Fibroblast of lung (primary cell): ENCODE measurements at regions not wholly inside any gene's neighbourhood (a gene's known extent, or its start where the extent isn't known, plus 50 kb on each side); places are given as distances from the start of the nearest gene placed in this dataset.
A peak's percentile ranks its signal among the peaks of the same experiment; 100 is the strongest.

Source experiments
- DNase-seq, 2 donors: peaks; one replicate each; pipeline versions ENCODE4 v3.0.0 to v3.0.0-alpha.2; 2010; ENCODE audit warnings: low read depth in 2 of 2
- H2AFZ ChIP-seq: 2 replicates; pipeline ENCODE4 v1.5.1; 2012; ENCODE audit warnings: low read length, control low read depth, inconsistent platforms
- H3K27ac ChIP-seq: 2 replicates; pipeline ENCODE4 v1.5.1; 2011; ENCODE audit warnings: low read length, control low read depth; ENCODE audit not compliant: insufficient read depth
- H3K27me3 ChIP-seq: 2 replicates; pipeline ENCODE4 v1.5.1; 2011; ENCODE audit warnings: mild to moderate bottlenecking, low read length; ENCODE audit not compliant: control insufficient read depth, insufficient read depth
- H3K36me3 ChIP-seq: 2 replicates; pipeline ENCODE4 v1.5.1; 2011; ENCODE audit warnings: low read length; ENCODE audit not compliant: control insufficient read depth, insufficient read depth
- H3K4me1 ChIP-seq: 2 replicates; pipeline ENCODE4 v1.5.1; 2011; ENCODE audit warnings: low read length; ENCODE audit not compliant: control insufficient read depth, insufficient read depth; ENCODE audit errors: extremely low read depth
- H3K4me2 ChIP-seq: 2 replicates; pipeline ENCODE4 v1.5.1; 2011; ENCODE audit warnings: low read length, control low read depth; ENCODE audit not compliant: insufficient read depth; ENCODE audit errors: extremely low read depth
- H3K4me3 ChIP-seq, 4 experiments: fragments of 200-600 bp in 1 of 4; sonication (generic) in 1 of 4; replicated peaks in 1 of 4; 2 replicates each; pipeline ENCODE4 v1.5.1; 2011 to 2016; ENCODE audit warnings: low read length in 4 of 4, low read depth in 3 of 4, mild to moderate bottlenecking in 3 of 4, control low read depth in 2 of 4, inconsistent platforms in 1 of 4, mixed read lengths in 1 of 4; ENCODE audit not compliant: insufficient read depth in 1 of 4; ENCODE audit errors: control extremely low read depth in 1 of 4
- H3K79me2 ChIP-seq: 2 replicates; pipeline ENCODE4 v1.5.1; 2012; ENCODE audit warnings: mild to moderate bottlenecking, low read length, inconsistent platforms; ENCODE audit not compliant: control insufficient read depth, insufficient read depth
- H3K9ac ChIP-seq: 2 replicates; pipeline ENCODE4 v1.5.1; 2011; ENCODE audit warnings: mild to moderate bottlenecking, low read length, control low read depth; ENCODE audit not compliant: insufficient read depth
- H3K9me3 ChIP-seq: 2 replicates; pipeline ENCODE4 v1.5.1; 2012; ENCODE audit warnings: low read depth, low read length; ENCODE audit not compliant: control insufficient read depth, insufficient read depth
- H4K20me1 ChIP-seq: 2 replicates; pipeline ENCODE4 v1.5.1; 2011; ENCODE audit warnings: low read length; ENCODE audit not compliant: control insufficient read depth, insufficient read depth; ENCODE audit errors: extremely low read depth
- CTCF ChIP-seq, 2 donors: IDR thresholded peaks in 1 of 2; conservative IDR thresholded peaks in 1 of 2; 1 replicate in 1 of 2; 2 replicates in 1 of 2; pipeline ENCODE4 v1.5.1; 2011 to 2012; ENCODE audit warnings: low read length in 2 of 2, control low read depth in 1 of 2, inconsistent platforms in 1 of 2, low read depth in 1 of 2, mild to moderate bottlenecking in 1 of 2
- EZH2 ChIP-seq: IDR thresholded peaks from 2 replicates; pipeline ENCODE4 v1.5.1; 2012; ENCODE audit warnings: low read length, control low read depth, mild to moderate bottlenecking; ENCODE audit errors: missing control alignments

- Histone ChIP-seq H3K27ac (no peak overlapping the region), H3K36me3 (no peaks in the 10 kb centered on the region), H3K79me2 (no peaks in the 10 kb centered on the region), H2AFZ (no peak overlapping the region), H4K20me1 (no peaks in the 10 kb centered on the region), H3K4me1 (no peaks in the 10 kb centered on the region), H3K27me3 (no peaks in the 10 kb centered on the region), H3K4me2 (no peak overlapping the region), H3K9ac (no peak overlapping the region), H3K9me3 (no peaks in the 10 kb centered on the region), H3K4me3 (no peak overlapping the region)
- TF ChIP-seq EZH2 (no peak), CTCF (conservative IDR thresholded peaks at IDR 0.05 in 1 of 2, IDR thresholded peaks at IDR 0.05 in 1 of 2; ENCODE audit: low read depth in 1 of 2, low read length in 2 of 2) (no peak)
- DNase-seq = peak; percentile 8 to 70
Observed at GRCh38 chr6:113137426-113137825, 719.7 kb upstream of the MARCKS start.

- H4K20me1 ChIP-seq = no peaks in the 10 kb centered on the region
- H3K27ac ChIP-seq = no peak overlapping the region
- no peak overlapping the region for H2AFZ ChIP-seq
- DNase-seq = no peak
- H3K4me3 ChIP-seq = no peak overlapping the region
- H3K79me2 ChIP-seq = no peaks in the 10 kb centered on the region
- TF ChIP-seq CTCF (conservative IDR thresholded peaks at IDR 0.05 in 1 of 2, IDR thresholded peaks at IDR 0.05 in 1 of 2; ENCODE audit: low read depth in 1 of 2, low read length in 2 of 2) = no peak
- TF ChIP-seq EZH2 = no peak
- no peak overlapping the region for H3K9ac ChIP-seq
- H3K36me3 ChIP-seq = no peaks in the 10 kb centered on the region
- H3K4me1 ChIP-seq = no peaks in the 10 kb centered on the region
- H3K4me2 ChIP-seq = no peak overlapping the region
- no peaks in the 10 kb centered on the region for H3K9me3 ChIP-seq
- H3K27me3 ChIP-seq = no peaks in the 10 kb centered on the region
Observed at GRCh38 chr6:113140721-113141120, 716.4 kb upstream of the MARCKS start.

- Histone ChIP-seq H3K9me3 (no peaks in the 10 kb centered on the region), H3K79me2 (no peaks in the 10 kb centered on the region), H3K4me2 (no peak overlapping the region), H4K20me1 (no peaks in the 10 kb centered on the region), H3K27me3 (no peaks in the 10 kb centered on the region), H3K4me1 (no peaks in the 10 kb centered on the region), H3K9ac (no peak overlapping the region), H3K27ac (no peak overlapping the region), H2AFZ (no peak overlapping the region), H3K36me3 (no peaks in the 10 kb centered on the region), H3K4me3 (no peak overlapping the region)
- TF ChIP-seq CTCF (conservative IDR thresholded peaks at IDR 0.05 in 1 of 2, IDR thresholded peaks at IDR 0.05 in 1 of 2; ENCODE audit: low read depth in 1 of 2, low read length in 2 of 2) (no peak), EZH2 (no peak)
- DNase-seq = no peak
Observed at GRCh38 chr6:113141901-113142300, 715.2 kb upstream of the MARCKS start.
